T-helper 1 cell treated with Interleukin-12 subunit alpha and Interleukin-12 subunit beta and Interleukin-4 antibody, amounts not matched to agents 30 μg/mL and 1 μg/mL, for 36 hours (primary cell): ENCODE measurements at regions not wholly inside any gene's neighbourhood (a gene's known extent, or its start where the extent isn't known, plus 50 kb on each side); places are given as distances from the start of the nearest gene placed in this dataset.
"Not testable (repeated sequence)": the region's sequence is repeated elsewhere in the genome, so short reads cannot be mapped to it uniquely, and the experiment has no call there.

Source experiments
- H3K27ac Mint-ChIP-seq: one replicate; pipeline ENCODE4 v1.8.0; 2021; ENCODE audit warnings: mild to moderate bottlenecking, mixed read lengths
- H3K27me3 Mint-ChIP-seq: one replicate; pipeline ENCODE4 v1.8.0; 2021; ENCODE audit warnings: low read depth, mixed read lengths
- H3K36me3 Mint-ChIP-seq: one replicate; pipeline ENCODE4 v1.8.0; 2021; ENCODE audit warnings: low read depth, mixed read lengths
- H3K4me1 Mint-ChIP-seq: one replicate; pipeline ENCODE4 v1.8.0; 2021; ENCODE audit warnings: low read depth, mixed read lengths
- H3K4me3 Mint-ChIP-seq: one replicate; pipeline ENCODE4 v1.8.0; 2021; ENCODE audit warnings: mild to moderate bottlenecking, moderate library complexity, mixed read lengths
- H3K9me3 Mint-ChIP-seq: one replicate; pipeline ENCODE4 v1.8.0; 2021; ENCODE audit warnings: mixed read lengths

DNA sequence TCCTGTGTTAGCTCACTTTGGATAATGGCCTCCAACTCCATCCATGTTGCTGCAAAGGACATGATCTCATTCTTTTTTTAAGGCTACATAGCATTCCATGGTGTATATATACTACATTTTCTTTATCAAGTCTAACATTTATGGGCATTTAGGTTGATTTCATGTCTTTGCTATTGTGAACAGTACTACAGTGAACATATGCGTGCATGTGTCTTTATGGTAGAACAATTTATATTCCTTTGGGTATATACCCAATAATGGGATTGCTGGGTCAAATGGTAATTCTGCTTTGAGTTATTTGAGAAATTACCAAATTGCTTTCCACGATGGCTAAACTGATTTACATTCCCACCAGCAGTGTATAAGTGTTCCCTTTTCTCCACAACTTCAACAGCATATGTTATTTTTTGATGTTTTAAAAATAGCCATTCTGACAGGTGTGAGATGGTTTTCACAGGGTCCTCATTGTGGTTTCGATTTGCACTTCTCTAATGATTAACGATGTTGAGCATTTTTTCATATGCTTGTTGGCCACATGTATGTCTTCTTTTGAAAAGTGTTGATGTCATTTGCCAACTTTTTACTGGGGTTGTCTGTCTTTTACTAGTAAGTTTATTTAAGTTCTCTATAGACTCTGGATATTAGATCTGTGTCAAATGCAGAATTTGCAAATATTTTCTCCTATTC lies 133.4 kb downstream of the MC4R start:
- not testable (repeated sequence) for H3K4me1 Mint-ChIP-seq, H3K27ac Mint-ChIP-seq, H3K27me3 Mint-ChIP-seq, H3K9me3 Mint-ChIP-seq, H3K4me3 Mint-ChIP-seq, H3K36me3 Mint-ChIP-seq

DNA sequence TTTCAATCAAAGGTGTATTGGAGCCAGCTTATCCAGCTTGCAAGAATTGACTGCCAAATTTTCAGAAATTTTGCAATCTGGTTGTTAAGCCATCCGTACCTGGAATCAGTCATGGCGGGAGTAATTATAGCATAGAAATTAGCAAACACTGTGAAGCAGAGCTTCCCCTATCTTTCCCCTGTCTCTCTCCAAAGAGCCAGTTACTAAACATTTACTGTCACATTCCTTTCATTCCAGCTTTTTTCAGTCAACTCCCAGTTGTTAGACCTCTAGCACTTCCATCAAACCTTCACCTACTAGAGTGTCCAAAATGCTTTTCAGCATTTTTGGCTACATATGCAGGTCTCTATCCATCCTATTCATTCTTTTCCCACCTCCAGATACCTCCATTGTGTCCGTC lies 137.4 kb downstream of the MC4R start:
- no peak overlapping the region for H3K27ac Mint-ChIP-seq
- H3K9me3 Mint-ChIP-seq: no peaks in the 10 kb centered on the region
- no peaks in the 10 kb centered on the region for H3K27me3 Mint-ChIP-seq
- no peaks in the 10 kb centered on the region for H3K4me1 Mint-ChIP-seq
- H3K4me3 Mint-ChIP-seq: no peak overlapping the region
- no peaks in the 10 kb centered on the region for H3K36me3 Mint-ChIP-seq

- Mint-ChIP-seq H3K4me1 (no peaks in the 10 kb centered on the region), H3K4me3 (no peak overlapping the region), H3K27me3 (no peaks in the 10 kb centered on the region), H3K27ac (no peak overlapping the region), H3K36me3 (no peaks in the 10 kb centered on the region), H3K9me3 (peaks cover 3% of the 10 kb centered on the region)
Observed at GRCh38 chr18:60232541-60232940, 140.0 kb downstream of the MC4R start.

- H3K36me3 Mint-ChIP-seq: no peaks in the 10 kb centered on the region
- H3K4me1 Mint-ChIP-seq: no peaks in the 10 kb centered on the region
- H3K27ac Mint-ChIP-seq: no peak overlapping the region
- H3K27me3 Mint-ChIP-seq: no peaks in the 10 kb centered on the region
- H3K4me3 Mint-ChIP-seq: no peak overlapping the region
- H3K9me3 Mint-ChIP-seq: peaks cover 13% of the 10 kb centered on the region
Observed at GRCh38 chr18:60228609-60229595, 143.7 kb downstream of the MC4R start.

- H3K4me1 Mint-ChIP-seq: no peaks in the 10 kb centered on the region
- H3K4me3 Mint-ChIP-seq: no peak overlapping the region
- no peak overlapping the region for H3K27ac Mint-ChIP-seq
- no peaks in the 10 kb centered on the region for H3K27me3 Mint-ChIP-seq
- no peaks in the 10 kb centered on the region for H3K9me3 Mint-ChIP-seq
- no peaks in the 10 kb centered on the region for H3K36me3 Mint-ChIP-seq
Observed at GRCh38 chr18:60215432-60215831, 157.1 kb downstream of the MC4R start.

DNA sequence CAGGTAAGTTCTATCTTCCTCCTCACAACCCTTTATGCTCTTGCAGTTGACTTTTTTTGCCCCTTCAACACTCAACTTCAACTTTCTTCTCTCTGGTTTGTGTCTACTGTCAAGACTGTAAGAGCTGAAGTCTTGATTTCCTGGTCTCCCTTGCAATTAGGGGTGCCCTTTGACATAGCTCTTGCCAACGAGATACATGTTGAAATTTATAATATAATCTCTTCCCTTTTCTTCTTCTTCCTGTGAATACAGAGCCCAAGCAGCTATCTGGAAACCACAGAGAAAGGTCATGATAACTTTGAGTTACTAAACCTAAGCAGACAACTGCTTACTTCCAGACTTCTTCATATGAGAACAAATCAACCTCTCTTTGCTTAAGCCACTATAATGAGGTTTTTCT lies 163.5 kb downstream of the MC4R start:
- Mint-ChIP-seq H3K36me3 (no peaks in the 10 kb centered on the region), H3K4me3 (no peak overlapping the region), H3K27ac (no peak overlapping the region), H3K9me3 (no peaks in the 10 kb centered on the region), H3K27me3 (no peaks in the 10 kb centered on the region), H3K4me1 (no peaks in the 10 kb centered on the region)

DNA sequence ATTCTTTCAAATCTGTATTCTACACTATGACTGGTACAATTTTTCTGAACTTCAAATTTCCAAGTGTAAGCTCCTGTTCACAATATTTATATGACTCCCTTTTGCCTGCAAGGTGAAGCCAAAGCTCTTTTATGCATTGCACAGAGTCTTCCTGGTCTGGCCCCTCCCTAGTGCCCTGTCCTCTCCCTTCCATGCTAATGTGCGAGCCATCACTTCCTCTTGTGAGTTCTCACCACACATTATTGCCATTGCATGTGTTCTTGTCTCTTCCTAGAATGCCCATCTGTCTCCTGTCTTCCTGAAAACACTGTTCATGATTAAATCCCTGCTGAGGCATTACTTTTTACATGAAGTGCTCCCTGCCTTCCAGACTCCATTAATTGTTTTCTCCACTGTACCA lies 169.9 kb downstream of the MC4R start:
- Mint-ChIP-seq H3K9me3 (no peaks in the 10 kb centered on the region), H3K4me1 (no peaks in the 10 kb centered on the region), H3K36me3 (no peaks in the 10 kb centered on the region), H3K27me3 (no peaks in the 10 kb centered on the region), H3K27ac (no peak overlapping the region), H3K4me3 (no peak overlapping the region)

DNA sequence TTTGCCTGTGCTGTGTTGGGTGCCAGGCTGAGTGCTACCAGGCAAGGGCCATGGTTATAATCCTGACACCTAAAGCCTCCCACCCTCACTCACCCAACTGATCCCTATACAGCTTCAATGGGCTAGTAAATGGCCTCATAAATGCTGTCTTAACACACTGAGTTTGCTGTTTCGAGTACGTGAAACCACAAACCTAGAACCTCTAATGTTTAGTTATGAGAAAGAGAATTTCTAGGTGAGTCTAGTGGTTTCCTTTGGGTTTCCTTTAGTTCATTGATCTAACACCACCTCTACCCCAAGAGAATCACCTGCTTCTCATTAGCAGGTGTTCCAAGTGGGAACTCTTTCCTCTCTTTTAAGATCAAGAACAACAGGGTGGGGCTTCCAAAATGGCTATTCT lies 172.0 kb downstream of the MC4R start:
- no peak overlapping the region for H3K4me3 Mint-ChIP-seq
- no peaks in the 10 kb centered on the region for H3K4me1 Mint-ChIP-seq
- no peaks in the 10 kb centered on the region for H3K36me3 Mint-ChIP-seq
- no peak overlapping the region for H3K27ac Mint-ChIP-seq
- no peaks in the 10 kb centered on the region for H3K27me3 Mint-ChIP-seq
- no peaks in the 10 kb centered on the region for H3K9me3 Mint-ChIP-seq

DNA sequence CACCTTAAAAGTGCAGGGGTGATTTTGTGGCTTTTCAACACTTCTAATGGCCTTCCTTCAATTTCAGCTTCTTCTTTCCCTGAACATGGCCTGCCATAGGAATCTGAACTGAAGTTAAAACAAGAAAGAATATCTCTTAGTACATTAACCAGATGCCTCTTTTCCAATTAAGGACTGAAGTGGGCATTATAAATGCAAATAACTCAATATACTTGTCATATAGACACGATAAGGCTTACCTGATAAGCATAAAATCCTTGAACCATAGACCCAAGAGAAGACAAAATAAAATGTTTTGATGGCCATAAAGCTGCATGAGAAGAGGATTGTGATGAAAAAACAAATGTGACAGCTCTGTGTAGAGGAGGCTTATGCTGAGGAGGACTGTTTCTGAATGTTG lies 173.1 kb downstream of the MC4R start:
- Mint-ChIP-seq H3K27me3 (no peaks in the 10 kb centered on the region), H3K4me1 (no peaks in the 10 kb centered on the region), H3K4me3 (no peak overlapping the region), H3K36me3 (no peaks in the 10 kb centered on the region), H3K27ac (no peak overlapping the region), H3K9me3 (no peaks in the 10 kb centered on the region)

DNA sequence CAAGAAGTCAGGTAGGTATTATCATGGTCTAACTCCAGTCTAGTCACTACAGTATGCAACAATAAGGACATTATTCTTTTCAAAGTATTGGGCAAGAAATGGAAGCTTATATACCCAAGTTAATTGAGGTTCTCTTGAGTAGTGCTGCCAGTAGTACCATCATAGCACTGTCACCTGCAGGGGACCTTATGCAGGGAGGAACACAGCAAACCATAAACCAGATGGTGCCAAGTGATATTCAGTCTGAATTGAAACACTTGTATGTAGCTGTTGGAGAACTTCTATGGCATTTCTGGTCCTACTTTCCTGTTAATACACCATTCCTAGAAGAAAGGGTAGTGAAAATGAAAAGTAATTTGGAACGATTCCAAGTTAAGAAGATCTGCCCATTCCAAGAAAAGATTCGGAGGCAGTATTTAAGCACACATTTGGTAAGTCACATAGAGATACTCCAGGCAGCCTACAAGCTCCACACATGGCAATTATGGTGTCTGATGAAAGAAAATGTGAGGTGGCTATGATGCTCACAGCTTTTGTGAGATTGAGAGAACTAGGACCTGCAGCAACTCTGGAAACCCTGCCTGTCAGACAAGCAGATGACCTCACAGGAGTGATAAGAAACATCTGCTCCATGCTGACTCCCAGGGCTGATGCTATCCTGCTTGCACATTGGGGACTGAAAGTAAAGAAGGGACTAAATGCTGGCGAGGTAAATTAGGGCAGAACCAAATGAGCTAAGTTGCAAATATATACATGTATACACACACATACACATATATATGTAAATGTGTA lies 174.7 kb downstream of the MC4R start:
- Mint-ChIP-seq H3K27me3 (no peaks in the 10 kb centered on the region), H3K27ac (no peak overlapping the region), H3K4me1 (no peaks in the 10 kb centered on the region), H3K9me3 (no peaks in the 10 kb centered on the region), H3K4me3 (no peak overlapping the region), H3K36me3 (no peaks in the 10 kb centered on the region)

DNA sequence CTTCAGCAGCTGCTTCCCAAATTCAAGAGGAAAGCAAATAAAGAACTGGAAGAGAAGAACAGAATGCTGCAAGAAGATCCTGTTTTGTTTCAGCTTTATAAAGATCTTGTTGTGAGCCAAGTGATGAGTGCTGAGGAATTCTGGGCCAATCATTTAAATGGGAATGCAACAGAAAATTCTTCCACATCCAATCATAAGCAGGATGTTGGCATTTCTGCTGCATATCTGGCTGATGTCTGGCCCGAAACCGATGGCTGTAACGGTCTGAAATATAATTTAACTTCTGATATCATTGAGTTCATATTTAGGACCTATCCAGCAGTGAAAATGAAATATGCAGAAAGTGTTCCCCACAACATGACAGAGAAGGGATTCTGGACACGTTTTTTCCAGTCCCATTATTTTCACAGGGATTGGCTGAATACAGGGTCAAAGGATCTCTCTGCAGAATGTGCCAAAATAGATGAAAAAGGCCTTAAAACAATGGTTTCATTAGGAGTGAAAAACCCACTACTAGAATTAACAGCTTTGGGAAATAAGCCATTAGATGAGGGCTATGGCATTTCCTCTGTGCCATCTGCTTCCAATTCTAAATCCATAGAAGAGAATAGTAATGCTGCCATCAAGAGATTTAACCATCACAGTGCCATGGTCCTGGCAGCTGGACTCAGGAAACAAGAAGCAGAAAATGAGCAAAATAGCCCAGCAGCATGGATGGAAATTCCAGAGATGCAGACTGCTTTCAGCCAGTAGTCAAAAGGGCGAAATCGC lies 175.6 kb downstream of the MC4R start:
- Mint-ChIP-seq H3K36me3 (no peaks in the 10 kb centered on the region), H3K27me3 (no peaks in the 10 kb centered on the region)

GRCh38 chr18:60193780-60194179 lies 178.8 kb downstream of the MC4R start:
- Mint-ChIP-seq H3K36me3 (no peaks in the 10 kb centered on the region), H3K4me3 (no peak overlapping the region), H3K27ac (no peak overlapping the region), H3K27me3 (no peaks in the 10 kb centered on the region), H3K9me3 (no peaks in the 10 kb centered on the region), H3K4me1 (no peaks in the 10 kb centered on the region)

More for the DNA sequence above, 175.6 kb downstream of the MC4R start:
- Mint-ChIP-seq H3K4me1 (no peaks in the 10 kb centered on the region), H3K27ac (no peak overlapping the region), H3K4me3 (no peak overlapping the region), H3K9me3 (no peaks in the 10 kb centered on the region)

GRCh38 chr18:60191926-60192325 lies 180.6 kb downstream of the MC4R start:
- no peaks in the 10 kb centered on the region for H3K9me3 Mint-ChIP-seq
- no peaks in the 10 kb centered on the region for H3K4me1 Mint-ChIP-seq
- no peak overlapping the region for H3K4me3 Mint-ChIP-seq
- no peaks in the 10 kb centered on the region for H3K36me3 Mint-ChIP-seq
- H3K27me3 Mint-ChIP-seq: no peaks in the 10 kb centered on the region
- H3K27ac Mint-ChIP-seq: no peak overlapping the region

GRCh38 chr18:60189856-60190255 lies 182.7 kb downstream of the MC4R start:
- Mint-ChIP-seq H3K4me1 (no peaks in the 10 kb centered on the region), H3K27ac (no peak overlapping the region), H3K27me3 (no peaks in the 10 kb centered on the region), H3K36me3 (no peaks in the 10 kb centered on the region), H3K9me3 (no peaks in the 10 kb centered on the region), H3K4me3 (no peak overlapping the region)
